Ishikawa (cell line): ENCODE measurements at regions not wholly inside any gene's neighbourhood (a gene's known extent, or its start where the extent isn't known, plus 50 kb on each side); places are given as distances from the start of the nearest gene placed in this dataset.

Source experiments
- CEBPB ChIP-seq: IDR thresholded peaks from 2 replicates; pipeline ENCODE4 v1.6.1; 2012
- CREB1 ChIP-seq: IDR thresholded peaks from 2 replicates; pipeline ENCODE4 v1.6.1; 2012; ENCODE audit warnings: low read depth
- EGR1 ChIP-seq: IDR thresholded peaks from 2 replicates; pipeline ENCODE4 v1.6.1; 2012
- EP300 ChIP-seq: IDR thresholded peaks from 2 replicates; pipeline ENCODE4 v1.6.1; 2012; ENCODE audit warnings: borderline replicate concordance
- FOXM1 ChIP-seq: IDR thresholded peaks from 2 replicates; pipeline ENCODE4 v1.6.1; 2012; ENCODE audit warnings: low read depth, borderline replicate concordance
- NFIC ChIP-seq: IDR thresholded peaks from 2 replicates; pipeline ENCODE4 v1.6.1; 2012
- RAD21 ChIP-seq: IDR thresholded peaks from 2 replicates; pipeline ENCODE4 v1.6.1; 2012; ENCODE audit warnings: low read depth
- TAF1 ChIP-seq: IDR thresholded peaks from 2 replicates; pipeline ENCODE4 v1.6.1; 2012; ENCODE audit warnings: low read depth, mild to moderate bottlenecking
- TCF12 ChIP-seq: IDR thresholded peaks from 2 replicates; pipeline ENCODE4 v1.6.1; 2012; ENCODE audit warnings: low read depth
- TEAD4 ChIP-seq: IDR thresholded peaks from 2 replicates; pipeline ENCODE4 v1.6.1; 2012
- YY1 ChIP-seq: IDR thresholded peaks from 2 replicates; pipeline ENCODE4 v1.6.1; 2012; ENCODE audit warnings: low read depth
- ZBTB7A ChIP-seq: IDR thresholded peaks from 2 replicates; pipeline ENCODE4 v1.6.1; 2012; ENCODE audit warnings: low read depth
- TF ChIP-seq, protein P1 (sequence below): IDR thresholded peaks from 2 replicates; pipeline ENCODE4 v1.6.1; 2012
- TF ChIP-seq, protein P2 (sequence below): IDR thresholded peaks from 2 replicates; pipeline ENCODE4 v1.6.1; 2012; ENCODE audit warnings: low read depth, mild to moderate bottlenecking
- TF ChIP-seq, protein P3 (sequence below): IDR thresholded peaks from 2 replicates; pipeline ENCODE4 v1.6.1; 2012

DNA sequence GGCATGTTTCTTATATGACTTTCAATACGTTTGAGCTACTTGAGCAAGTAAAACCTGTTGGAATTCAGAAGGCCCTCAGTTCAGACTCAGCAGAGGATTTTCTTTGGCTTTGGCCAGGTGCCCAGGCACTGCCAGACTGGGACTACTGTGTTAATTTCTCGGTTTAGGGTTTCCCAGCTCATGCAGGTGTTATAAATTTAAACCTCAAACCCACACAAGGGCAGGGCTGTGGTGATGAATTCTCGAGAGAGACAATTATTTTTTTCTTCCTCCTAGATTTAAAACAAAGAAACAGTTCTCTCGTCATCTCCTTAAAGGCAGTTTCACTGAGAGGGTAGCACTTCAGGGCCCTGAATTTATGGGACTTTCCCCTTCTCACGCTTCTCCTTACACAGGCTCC lies 406.0 kb upstream of the PIK3R1 start:
- TF ChIP-seq, protein P1, sequence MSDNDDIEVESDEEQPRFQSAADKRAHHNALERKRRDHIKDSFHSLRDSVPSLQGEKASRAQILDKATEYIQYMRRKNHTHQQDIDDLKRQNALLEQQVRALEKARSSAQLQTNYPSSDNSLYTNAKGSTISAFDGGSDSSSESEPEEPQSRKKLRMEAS, result no peak
- peak; percentile 9; the same call in 1 of the 2 replicates for TF ChIP-seq NFIC

DNA sequence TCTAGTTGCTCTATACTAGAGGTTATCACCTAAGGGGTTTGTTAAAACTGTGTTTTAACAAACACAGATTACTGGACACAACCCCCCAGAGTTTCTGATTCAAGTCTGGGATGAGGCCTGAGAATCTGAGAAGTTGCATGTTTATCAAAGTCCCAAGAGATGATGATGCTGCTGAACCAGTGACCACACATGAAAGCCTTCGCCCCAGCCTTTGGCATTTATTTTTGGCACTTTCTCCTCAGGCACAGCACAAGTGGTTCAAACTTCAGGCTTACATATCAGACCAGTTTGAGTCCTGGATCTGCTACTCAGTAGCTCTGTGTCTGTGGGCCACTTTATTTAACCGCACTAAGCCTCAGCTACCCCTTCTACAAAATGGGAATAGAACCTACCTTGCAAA lies 407.2 kb upstream of the PIK3R1 start:
- TF ChIP-seq, protein P2, sequence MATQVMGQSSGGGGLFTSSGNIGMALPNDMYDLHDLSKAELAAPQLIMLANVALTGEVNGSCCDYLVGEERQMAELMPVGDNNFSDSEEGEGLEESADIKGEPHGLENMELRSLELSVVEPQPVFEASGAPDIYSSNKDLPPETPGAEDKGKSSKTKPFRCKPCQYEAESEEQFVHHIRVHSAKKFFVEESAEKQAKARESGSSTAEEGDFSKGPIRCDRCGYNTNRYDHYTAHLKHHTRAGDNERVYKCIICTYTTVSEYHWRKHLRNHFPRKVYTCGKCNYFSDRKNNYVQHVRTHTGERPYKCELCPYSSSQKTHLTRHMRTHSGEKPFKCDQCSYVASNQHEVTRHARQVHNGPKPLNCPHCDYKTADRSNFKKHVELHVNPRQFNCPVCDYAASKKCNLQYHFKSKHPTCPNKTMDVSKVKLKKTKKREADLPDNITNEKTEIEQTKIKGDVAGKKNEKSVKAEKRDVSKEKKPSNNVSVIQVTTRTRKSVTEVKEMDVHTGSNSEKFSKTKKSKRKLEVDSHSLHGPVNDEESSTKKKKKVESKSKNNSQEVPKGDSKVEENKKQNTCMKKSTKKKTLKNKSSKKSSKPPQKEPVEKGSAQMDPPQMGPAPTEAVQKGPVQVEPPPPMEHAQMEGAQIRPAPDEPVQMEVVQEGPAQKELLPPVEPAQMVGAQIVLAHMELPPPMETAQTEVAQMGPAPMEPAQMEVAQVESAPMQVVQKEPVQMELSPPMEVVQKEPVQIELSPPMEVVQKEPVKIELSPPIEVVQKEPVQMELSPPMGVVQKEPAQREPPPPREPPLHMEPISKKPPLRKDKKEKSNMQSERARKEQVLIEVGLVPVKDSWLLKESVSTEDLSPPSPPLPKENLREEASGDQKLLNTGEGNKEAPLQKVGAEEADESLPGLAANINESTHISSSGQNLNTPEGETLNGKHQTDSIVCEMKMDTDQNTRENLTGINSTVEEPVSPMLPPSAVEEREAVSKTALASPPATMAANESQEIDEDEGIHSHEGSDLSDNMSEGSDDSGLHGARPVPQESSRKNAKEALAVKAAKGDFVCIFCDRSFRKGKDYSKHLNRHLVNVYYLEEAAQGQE, result no peak
- no peak for TF ChIP-seq ZBTB7A
- TF ChIP-seq CEBPB, result no peak
- TF ChIP-seq CREB1, result no peak

DNA sequence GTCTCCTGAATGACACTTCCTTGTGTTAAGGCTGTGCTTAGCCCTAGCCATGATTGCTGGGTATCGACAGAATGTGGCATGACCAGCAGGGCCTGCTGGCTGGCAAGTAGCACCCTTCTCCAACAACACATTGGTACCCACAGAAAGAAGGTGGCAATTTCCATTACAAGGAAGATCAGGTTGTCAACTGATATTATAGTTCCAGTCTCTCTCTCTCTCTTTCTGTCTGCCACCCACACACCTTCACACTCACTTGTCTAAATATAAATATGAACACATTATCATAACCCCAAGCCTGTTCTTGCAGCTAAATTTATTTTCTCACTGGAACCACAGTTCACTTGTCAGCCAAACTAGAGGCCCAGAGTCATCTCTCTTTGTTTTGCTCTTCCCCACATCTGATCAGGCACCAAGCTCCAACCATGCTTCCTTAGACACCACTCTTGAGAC lies 408.1 kb upstream of the PIK3R1 start:
- TF ChIP-seq TCF12, result no peak
- no peak for TF ChIP-seq CEBPB
- TF ChIP-seq NFIC, result no peak
- no peak for TF ChIP-seq ZBTB7A
- TF ChIP-seq, protein P3, sequence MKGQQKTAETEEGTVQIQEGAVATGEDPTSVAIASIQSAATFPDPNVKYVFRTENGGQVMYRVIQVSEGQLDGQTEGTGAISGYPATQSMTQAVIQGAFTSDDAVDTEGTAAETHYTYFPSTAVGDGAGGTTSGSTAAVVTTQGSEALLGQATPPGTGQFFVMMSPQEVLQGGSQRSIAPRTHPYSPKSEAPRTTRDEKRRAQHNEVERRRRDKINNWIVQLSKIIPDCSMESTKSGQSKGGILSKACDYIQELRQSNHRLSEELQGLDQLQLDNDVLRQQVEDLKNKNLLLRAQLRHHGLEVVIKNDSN, result no peak
- no peak for TF ChIP-seq FOXM1
- TF ChIP-seq EP300, result no peak
- no peak for TF ChIP-seq TEAD4
- TF ChIP-seq, protein P1, result no peak
- no peak for TF ChIP-seq TAF1
- TF ChIP-seq EGR1, result no peak

DNA sequence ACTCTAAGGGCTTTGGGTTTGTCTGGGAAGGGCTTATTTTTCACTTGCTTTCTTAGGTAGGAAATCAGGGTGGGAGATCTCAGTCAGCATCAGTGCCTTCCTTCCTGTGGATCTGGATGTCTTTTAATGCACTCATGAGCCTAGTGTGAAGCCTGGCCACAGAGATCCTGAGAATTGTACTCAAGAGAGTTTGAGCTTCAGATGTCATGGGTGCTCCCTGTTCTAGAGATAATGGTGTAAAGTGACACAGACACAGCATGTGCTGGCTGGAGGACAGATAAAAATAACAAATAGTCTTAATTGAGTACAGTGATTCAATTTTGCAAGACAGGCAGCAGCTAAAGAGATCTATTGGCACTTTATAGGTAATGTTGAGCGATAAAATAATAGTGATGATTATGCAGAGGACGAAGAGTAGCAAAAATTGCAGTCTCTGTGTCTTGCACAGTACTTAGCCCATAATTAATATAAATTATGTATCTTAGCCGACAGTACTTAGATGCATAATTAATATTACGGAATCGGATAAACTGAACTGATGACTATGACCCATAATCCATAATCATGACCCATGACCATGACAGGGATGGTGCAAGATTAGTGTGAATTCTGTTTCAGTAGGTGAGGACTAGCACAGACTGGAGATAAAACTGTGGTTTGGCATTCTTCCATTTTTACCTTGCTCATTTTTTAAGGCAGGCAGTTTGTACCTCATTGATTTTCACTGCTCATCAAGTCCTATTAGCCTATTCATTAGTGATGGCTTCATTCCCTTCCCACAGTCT lies 408.7 kb upstream of the PIK3R1 start:
- TF ChIP-seq YY1 (no peak), NFIC (no peak), TAF1 (no peak), ZBTB7A (no peak), TCF12 (no peak), EP300 (no peak), EGR1 (no peak), TEAD4 (no peak), CREB1 (no peak), CEBPB (no peak), FOXM1 (no peak), RAD21 (no peak)
- TF ChIP-seq, protein P3, result no peak
- TF ChIP-seq, protein P2, result no peak
- TF ChIP-seq, protein P1, result no peak

DNA sequence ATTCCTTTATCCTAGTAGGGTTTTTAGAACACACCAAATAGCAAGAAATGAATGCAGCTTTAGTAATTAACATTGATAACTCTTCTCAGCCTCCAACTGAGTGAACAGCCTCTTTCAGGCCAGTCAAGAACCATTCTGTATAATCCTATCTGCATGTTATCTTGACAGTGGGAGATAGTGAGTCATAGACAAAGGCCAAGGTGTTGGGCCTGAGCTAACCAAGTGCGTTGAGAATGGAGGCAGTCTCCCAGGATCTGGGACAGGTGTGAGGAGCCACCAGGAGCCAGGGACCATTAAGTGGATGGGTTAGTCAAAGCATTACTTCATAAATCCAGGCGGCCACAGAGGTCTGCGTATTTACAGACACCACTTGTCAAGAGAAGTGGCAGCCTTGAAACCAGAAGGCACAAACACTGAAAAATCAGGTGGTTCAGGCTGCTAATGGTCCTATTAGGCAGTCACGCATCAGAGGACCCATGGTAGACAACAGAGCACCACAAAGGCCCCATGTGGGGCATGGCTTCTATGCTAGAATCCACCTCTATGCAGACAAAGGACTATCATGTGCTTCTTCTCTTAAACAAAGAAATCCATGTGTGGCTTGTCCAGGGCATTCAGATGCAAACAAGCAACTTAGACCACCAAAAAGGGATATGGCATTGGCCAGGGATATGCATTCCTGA lies 409.7 kb upstream of the PIK3R1 start:
- no peak for TF ChIP-seq YY1
- TF ChIP-seq, protein P2, result no peak
- no peak for TF ChIP-seq TAF1
- no peak for TF ChIP-seq NFIC
- no peak for TF ChIP-seq TCF12
- TF ChIP-seq, protein P1, result no peak
- no peak for TF ChIP-seq TEAD4
- TF ChIP-seq CEBPB, result no peak
